WTC11 (cell line): ENCODE measurements at regions not wholly inside any gene's neighbourhood (a gene's known extent, or its start where the extent isn't known, plus 50 kb on each side); places are given as distances from the start of the nearest gene placed in this dataset.

ENCODE experiments used
- ATAC-seq: fragments of 200-7000 bp; cut with Tn5 transposase; 2 replicates; pipeline ENCODE4 v1.10.0; 2021; ENCODE audit warnings: mild to moderate bottlenecking, moderate library complexity
- CTCF ChIA-PET: fragments of 300-600 bp; sonication (Branson Sonifier 250); formaldehyde crosslinking; loops from one replicate; lab custom pipeline; 2021; ENCODE audit warnings: antibody characterized with exemption; lab: Charles Lee
- POLR2A ChIA-PET: fragments of 350-600 bp; sonication (Branson Sonifier 250); formaldehyde crosslinking; loops from one replicate; lab custom pipeline; 2021; ENCODE audit warnings: antibody characterized with exemption; lab: Charles Lee
- DNase-seq: peaks from one replicate; pipeline ENCODE4 v3.0.0; 2021; ENCODE audit warnings: low spot score
- H3K27ac Mint-ChIP-seq: 2 replicates; pipeline ENCODE4 v1.8.0; 2021; ENCODE audit warnings: mixed read lengths
- H3K27me3 Mint-ChIP-seq: 2 replicates; pipeline ENCODE4 v1.8.0; 2021; ENCODE audit warnings: low read depth, mild to moderate bottlenecking, moderate library complexity, mixed read lengths
- H3K36me3 Mint-ChIP-seq: 2 replicates; pipeline ENCODE4 v1.8.0; 2021; ENCODE audit warnings: mixed read lengths
- H3K4me1 Mint-ChIP-seq: 2 replicates; pipeline ENCODE4 v1.8.0; 2022; ENCODE audit warnings: mixed read lengths
- H3K4me3 Mint-ChIP-seq: 2 replicates; pipeline ENCODE4 v1.8.0; 2021; ENCODE audit warnings: mild to moderate bottlenecking, moderate library complexity, mixed read lengths
- H3K9me3 Mint-ChIP-seq: 2 replicates; pipeline ENCODE4 v1.8.0; 2021; ENCODE audit warnings: mixed read lengths
- ATF1 ChIP-seq: sonication (generic); formaldehyde crosslinking; IDR thresholded peaks from 2 replicates; pipeline ENCODE4 v1.8.1; 2023; ENCODE audit warnings: mild to moderate bottlenecking, moderate library complexity, missing genetic modification reagents
- FOXK1 ChIP-seq: sonication (generic); formaldehyde crosslinking; IDR thresholded peaks from 2 replicates; pipeline ENCODE4 v1.8.0; 2022; ENCODE audit warnings: mild to moderate bottlenecking, moderate library complexity, missing genetic modification reagents
- FOXP1 ChIP-seq: sonication (generic); formaldehyde crosslinking; IDR thresholded peaks from 2 replicates; pipeline ENCODE4 v1.8.0; 2022; ENCODE audit warnings: missing genetic modification reagents, mild to moderate bottlenecking, moderate library complexity, borderline replicate concordance
- GABPB1 ChIP-seq: sonication (generic); formaldehyde crosslinking; IDR thresholded peaks from 2 replicates; pipeline ENCODE4 v1.8.1; 2023; ENCODE audit warnings: mild to moderate bottlenecking, missing genetic modification reagents
- HMGA2 ChIP-seq: fragments of 250-450 bp; sonication (Bioruptor Pico); IDR thresholded peaks from 2 replicates; pipeline ENCODE4 v1.4.0; 2021; ENCODE audit warnings: mild to moderate bottlenecking, moderate library complexity
- NFATC4 ChIP-seq: fragments of 250-450 bp; sonication (Bioruptor Pico); IDR thresholded peaks from 2 replicates; pipeline ENCODE4 v1.9.0; 2021; ENCODE audit warnings: mild to moderate bottlenecking
- SOX15 ChIP-seq: fragments of 250-450 bp; sonication (Bioruptor Pico); IDR thresholded peaks from 2 replicates; pipeline ENCODE4 v1.9.0; 2021; ENCODE audit warnings: mild to moderate bottlenecking
- TF ChIP-seq, protein P1 (sequence below): sonication (generic); formaldehyde crosslinking; IDR thresholded peaks from 2 replicates; pipeline ENCODE4 v1.8.1; 2022; ENCODE audit warnings: missing genetic modification reagents, borderline replicate concordance
- TF ChIP-seq, protein P2 (sequence below): fragments of 250-450 bp; sonication (Bioruptor Pico); conservative IDR thresholded peaks from 2 replicates; pipeline ENCODE4 v1.9.0; 2021; ENCODE audit warnings: mild to moderate bottlenecking
- TF ChIP-seq, protein P3 (sequence below): sonication (generic); formaldehyde crosslinking; IDR thresholded peaks from 2 replicates; pipeline ENCODE4 v1.8.0; 2022; ENCODE audit warnings: missing genetic modification reagents
- TF ChIP-seq, protein P4 (sequence below): sonication (generic); formaldehyde crosslinking; IDR thresholded peaks from 2 replicates; pipeline ENCODE4 v1.8.0; 2023; ENCODE audit warnings: mild to moderate bottlenecking, missing genetic modification reagents
- TF ChIP-seq, protein P5 (sequence below): sonication (generic); formaldehyde crosslinking; IDR thresholded peaks from 2 replicates; pipeline ENCODE4 v1.8.1; 2022; ENCODE audit warnings: low read depth, missing genetic modification reagents, borderline replicate concordance
- TF ChIP-seq, protein P6 (sequence below): fragments of 250-450 bp; sonication (Bioruptor Pico); IDR thresholded peaks from 2 replicates; pipeline ENCODE4 v1.9.0; 2021; ENCODE audit warnings: mild to moderate bottlenecking
- TF ChIP-seq, protein P7 (sequence below): sonication (generic); formaldehyde crosslinking; IDR thresholded peaks from 2 replicates; pipeline ENCODE4 v1.8.1; 2022; ENCODE audit warnings: mild to moderate bottlenecking, missing genetic modification reagents, moderate library complexity, borderline replicate concordance

DNA sequence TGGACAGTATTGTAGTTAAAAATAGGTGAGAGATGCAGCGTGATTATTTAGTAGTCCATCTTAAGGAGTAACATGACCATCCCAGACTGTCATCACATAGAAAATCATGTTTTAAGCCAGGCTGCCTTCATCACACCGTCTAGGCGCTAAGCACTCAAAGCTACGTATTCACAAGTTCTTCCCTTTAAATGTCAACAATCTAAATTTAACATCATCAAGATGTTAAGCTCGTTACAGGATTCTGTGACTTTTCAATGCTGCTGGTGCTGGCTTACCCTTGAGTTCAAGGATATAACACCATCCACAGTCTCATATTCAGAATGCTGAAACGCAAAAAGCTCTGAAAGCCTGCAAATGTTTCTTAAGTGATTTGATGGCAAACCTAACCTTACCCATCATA is 109.5 kb upstream of the CDCA7L start:
- ATAC-seq, result no peak
- H3K4me1 Mint-ChIP-seq, result peaks cover 19% of the 10 kb centered on the region
- no peak for TF ChIP-seq HMGA2 (CRISPR knock-in tag)
- TF ChIP-seq NFATC4 (CRISPR knock-in tag), result no peak
- TF ChIP-seq, protein P1, sequence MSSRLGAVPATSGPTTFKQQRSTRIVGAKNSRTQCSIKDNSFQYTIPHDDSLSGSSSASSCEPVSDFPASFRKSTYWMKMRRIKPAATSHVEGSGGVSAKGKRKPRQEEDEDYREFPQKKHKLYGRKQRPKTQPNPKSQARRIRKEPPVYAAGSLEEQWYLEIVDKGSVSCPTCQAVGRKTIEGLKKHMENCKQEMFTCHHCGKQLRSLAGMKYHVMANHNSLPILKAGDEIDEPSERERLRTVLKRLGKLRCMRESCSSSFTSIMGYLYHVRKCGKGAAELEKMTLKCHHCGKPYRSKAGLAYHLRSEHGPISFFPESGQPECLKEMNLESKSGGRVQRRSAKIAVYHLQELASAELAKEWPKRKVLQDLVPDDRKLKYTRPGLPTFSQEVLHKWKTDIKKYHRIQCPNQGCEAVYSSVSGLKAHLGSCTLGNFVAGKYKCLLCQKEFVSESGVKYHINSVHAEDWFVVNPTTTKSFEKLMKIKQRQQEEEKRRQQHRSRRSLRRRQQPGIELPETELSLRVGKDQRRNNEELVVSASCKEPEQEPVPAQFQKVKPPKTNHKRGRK (CRISPR knock-in tag), result no peak
- TF ChIP-seq SOX15 (CRISPR knock-in tag), result no peak
- TF ChIP-seq ATF1 (CRISPR knock-in tag), result no peak
- TF ChIP-seq, protein P2, sequence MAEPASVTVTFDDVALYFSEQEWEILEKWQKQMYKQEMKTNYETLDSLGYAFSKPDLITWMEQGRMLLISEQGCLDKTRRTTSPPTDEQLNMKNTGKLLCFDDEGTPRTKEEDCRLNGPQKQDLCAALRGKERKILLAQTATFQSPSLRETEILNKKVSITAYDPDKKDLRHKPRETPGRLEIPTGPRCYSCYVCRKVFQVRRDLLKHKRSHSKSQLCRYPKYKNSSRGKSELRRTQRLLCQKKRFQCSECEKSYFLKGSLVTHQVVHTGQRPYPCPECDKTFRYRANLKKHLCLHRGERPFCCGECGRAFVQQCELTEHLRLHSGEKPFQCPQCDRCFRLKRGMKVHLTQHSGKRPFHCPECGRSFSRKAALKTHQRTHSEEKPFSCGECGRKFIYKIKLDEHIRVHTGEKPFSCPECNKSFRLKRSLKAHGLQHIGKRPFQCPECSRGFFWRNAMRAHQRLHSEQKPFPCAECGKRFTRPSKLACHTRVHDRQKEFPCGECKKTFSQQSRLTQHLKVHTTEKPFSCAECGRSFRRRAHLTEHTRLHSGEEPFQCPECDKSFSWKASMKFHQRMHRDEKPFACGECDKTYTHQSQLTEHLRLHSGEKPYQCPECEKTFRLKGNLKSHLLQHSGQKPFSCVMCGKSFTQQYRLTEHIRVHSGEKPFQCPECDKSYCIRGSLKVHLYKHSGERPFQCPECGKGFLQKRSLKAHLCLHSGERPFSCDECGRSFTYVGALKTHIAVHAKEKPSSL, result no peak
- TF ChIP-seq, protein P3, sequence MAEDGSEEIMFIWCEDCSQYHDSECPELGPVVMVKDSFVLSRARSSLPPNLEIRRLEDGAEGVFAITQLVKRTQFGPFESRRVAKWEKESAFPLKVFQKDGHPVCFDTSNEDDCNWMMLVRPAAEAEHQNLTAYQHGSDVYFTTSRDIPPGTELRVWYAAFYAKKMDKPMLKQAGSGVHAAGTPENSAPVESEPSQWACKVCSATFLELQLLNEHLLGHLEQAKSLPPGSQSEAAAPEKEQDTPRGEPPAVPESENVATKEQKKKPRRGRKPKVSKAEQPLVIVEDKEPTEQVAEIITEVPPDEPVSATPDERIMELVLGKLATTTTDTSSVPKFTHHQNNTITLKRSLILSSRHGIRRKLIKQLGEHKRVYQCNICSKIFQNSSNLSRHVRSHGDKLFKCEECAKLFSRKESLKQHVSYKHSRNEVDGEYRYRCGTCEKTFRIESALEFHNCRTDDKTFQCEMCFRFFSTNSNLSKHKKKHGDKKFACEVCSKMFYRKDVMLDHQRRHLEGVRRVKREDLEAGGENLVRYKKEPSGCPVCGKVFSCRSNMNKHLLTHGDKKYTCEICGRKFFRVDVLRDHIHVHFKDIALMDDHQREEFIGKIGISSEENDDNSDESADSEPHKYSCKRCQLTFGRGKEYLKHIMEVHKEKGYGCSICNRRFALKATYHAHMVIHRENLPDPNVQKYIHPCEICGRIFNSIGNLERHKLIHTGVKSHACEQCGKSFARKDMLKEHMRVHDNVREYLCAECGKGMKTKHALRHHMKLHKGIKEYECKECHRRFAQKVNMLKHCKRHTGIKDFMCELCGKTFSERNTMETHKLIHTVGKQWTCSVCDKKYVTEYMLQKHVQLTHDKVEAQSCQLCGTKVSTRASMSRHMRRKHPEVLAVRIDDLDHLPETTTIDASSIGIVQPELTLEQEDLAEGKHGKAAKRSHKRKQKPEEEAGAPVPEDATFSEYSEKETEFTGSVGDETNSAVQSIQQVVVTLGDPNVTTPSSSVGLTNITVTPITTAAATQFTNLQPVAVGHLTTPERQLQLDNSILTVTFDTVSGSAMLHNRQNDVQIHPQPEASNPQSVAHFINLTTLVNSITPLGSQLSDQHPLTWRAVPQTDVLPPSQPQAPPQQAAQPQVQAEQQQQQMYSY (CRISPR knock-in tag), result no peak
- no peak for TF ChIP-seq FOXK1
- TF ChIP-seq, protein P4, sequence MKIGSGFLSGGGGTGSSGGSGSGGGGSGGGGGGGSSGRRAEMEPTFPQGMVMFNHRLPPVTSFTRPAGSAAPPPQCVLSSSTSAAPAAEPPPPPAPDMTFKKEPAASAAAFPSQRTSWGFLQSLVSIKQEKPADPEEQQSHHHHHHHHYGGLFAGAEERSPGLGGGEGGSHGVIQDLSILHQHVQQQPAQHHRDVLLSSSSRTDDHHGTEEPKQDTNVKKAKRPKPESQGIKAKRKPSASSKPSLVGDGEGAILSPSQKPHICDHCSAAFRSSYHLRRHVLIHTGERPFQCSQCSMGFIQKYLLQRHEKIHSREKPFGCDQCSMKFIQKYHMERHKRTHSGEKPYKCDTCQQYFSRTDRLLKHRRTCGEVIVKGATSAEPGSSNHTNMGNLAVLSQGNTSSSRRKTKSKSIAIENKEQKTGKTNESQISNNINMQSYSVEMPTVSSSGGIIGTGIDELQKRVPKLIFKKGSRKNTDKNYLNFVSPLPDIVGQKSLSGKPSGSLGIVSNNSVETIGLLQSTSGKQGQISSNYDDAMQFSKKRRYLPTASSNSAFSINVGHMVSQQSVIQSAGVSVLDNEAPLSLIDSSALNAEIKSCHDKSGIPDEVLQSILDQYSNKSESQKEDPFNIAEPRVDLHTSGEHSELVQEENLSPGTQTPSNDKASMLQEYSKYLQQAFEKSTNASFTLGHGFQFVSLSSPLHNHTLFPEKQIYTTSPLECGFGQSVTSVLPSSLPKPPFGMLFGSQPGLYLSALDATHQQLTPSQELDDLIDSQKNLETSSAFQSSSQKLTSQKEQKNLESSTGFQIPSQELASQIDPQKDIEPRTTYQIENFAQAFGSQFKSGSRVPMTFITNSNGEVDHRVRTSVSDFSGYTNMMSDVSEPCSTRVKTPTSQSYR, result no peak
- TF ChIP-seq, protein P5, sequence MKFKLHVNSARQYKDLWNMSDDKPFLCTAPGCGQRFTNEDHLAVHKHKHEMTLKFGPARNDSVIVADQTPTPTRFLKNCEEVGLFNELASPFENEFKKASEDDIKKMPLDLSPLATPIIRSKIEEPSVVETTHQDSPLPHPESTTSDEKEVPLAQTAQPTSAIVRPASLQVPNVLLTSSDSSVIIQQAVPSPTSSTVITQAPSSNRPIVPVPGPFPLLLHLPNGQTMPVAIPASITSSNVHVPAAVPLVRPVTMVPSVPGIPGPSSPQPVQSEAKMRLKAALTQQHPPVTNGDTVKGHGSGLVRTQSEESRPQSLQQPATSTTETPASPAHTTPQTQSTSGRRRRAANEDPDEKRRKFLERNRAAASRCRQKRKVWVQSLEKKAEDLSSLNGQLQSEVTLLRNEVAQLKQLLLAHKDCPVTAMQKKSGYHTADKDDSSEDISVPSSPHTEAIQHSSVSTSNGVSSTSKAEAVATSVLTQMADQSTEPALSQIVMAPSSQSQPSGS (CRISPR knock-in tag), result no peak
- TF ChIP-seq FOXP1 (CRISPR knock-in tag), result no peak
- TF ChIP-seq, protein P6, sequence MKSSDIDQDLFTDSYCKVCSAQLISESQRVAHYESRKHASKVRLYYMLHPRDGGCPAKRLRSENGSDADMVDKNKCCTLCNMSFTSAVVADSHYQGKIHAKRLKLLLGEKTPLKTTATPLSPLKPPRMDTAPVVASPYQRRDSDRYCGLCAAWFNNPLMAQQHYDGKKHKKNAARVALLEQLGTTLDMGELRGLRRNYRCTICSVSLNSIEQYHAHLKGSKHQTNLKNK (CRISPR knock-in tag), result no peak
- no peak for TF ChIP-seq GABPB1 (CRISPR knock-in tag)
- TF ChIP-seq, protein P7, sequence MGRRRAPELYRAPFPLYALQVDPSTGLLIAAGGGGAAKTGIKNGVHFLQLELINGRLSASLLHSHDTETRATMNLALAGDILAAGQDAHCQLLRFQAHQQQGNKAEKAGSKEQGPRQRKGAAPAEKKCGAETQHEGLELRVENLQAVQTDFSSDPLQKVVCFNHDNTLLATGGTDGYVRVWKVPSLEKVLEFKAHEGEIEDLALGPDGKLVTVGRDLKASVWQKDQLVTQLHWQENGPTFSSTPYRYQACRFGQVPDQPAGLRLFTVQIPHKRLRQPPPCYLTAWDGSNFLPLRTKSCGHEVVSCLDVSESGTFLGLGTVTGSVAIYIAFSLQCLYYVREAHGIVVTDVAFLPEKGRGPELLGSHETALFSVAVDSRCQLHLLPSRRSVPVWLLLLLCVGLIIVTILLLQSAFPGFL (CRISPR knock-in tag), result no peak
- POLR2A ChIA-PET, result no interaction called here
- no peak overlapping the region for H3K27ac Mint-ChIP-seq
- peaks cover 3% of the 10 kb centered on the region; the same call in 1 of the 2 replicates for H3K9me3 Mint-ChIP-seq
- no peaks in the 10 kb centered on the region for H3K36me3 Mint-ChIP-seq
- H3K27me3 Mint-ChIP-seq, result no peaks in the 10 kb centered on the region
- no peak for DNase-seq
- no peak overlapping the region for H3K4me3 Mint-ChIP-seq
- CTCF ChIA-PET, result interaction anchor here (1.6 kb wide), 1 partner anchor 28 kb away, joined by 6 read pairs; no protein-coding TSS in a partner anchor
